Activated gamma-delta T cell (primary cell): ENCODE measurements at regions not wholly inside any gene's neighbourhood (a gene's known extent, or its start where the extent isn't known, plus 50 kb on each side); places are given as distances from the start of the nearest gene placed in this dataset.

ENCODE experiments used
- DNase-seq: peaks from one replicate; lab custom pipeline; 2025; lab: John Stamatoyannopoulos, UW

- DNase-seq = no peak
These were observed 49.8 kb upstream of the PDZD8 start for GRCh38 chr10:117424883-117425649.
